ENCODE measurements at regions not wholly inside any gene's neighbourhood (a gene's known extent, or its start where the extent isn't known, plus 50 kb on each side); places are given as distances from the start of the nearest gene placed in this dataset.
A peak's percentile ranks its signal among the peaks of the same experiment; 100 is the strongest.

- TF ChIP-seq POLR2AphosphoS5 (IDR thresholded peaks at IDR 0.05) = peak; percentile 33 to 40
- no peak for TF ChIP-seq POLR2A (IDR thresholded peaks at IDR 0.05; ENCODE audit: low read depth)
- no peak for DNase-seq (ENCODE audit: extremely low spot score)
- intact Hi-C loops (cut with DNase I) = no loop called here
- H3K27me3 ChIP-seq = no peaks in the 10 kb centered on the region
- 71% methylated on average over 7 of the region's 9 CpGs for WGBS
- peak overlapping the region in 2 of 4 donors; percentile 17 to 18 for H3K27ac ChIP-seq (replicated peaks in 1 of 4)
- peaks cover 6 to 21% (median 7%) of the 10 kb centered on the region in 4 donors for H3K4me1 ChIP-seq
- H3K4me3 ChIP-seq = no peak overlapping the region
- no peaks in the 10 kb centered on the region for H3K9me3 ChIP-seq
- no peaks in the 10 kb centered on the region for H3K36me3 ChIP-seq
Measured at GRCh38 chr2:204321910-204322751, 223.1 kb upstream of the PARD3B start.

GRCh38 chr2:204325468-204325867, 219.8 kb upstream of the PARD3B start:
- DNase-seq (ENCODE audit: extremely low spot score) = no peak
- peak overlapping the region in 1 of 4 donors; percentile 4 for H3K4me3 ChIP-seq
- no peaks in the 10 kb centered on the region for H3K9me3 ChIP-seq
- no peak overlapping the region for H3K27ac ChIP-seq (replicated peaks in 1 of 4)
- TF ChIP-seq POLR2A (IDR thresholded peaks at IDR 0.05; ENCODE audit: low read depth) = no peak
- peak; percentile 87 to 92 (median 90) for TF ChIP-seq CTCF (IDR thresholded peaks at IDR 0.05)
- H3K36me3 ChIP-seq = no peaks in the 10 kb centered on the region
- intact Hi-C loops (cut with DNase I) = loop anchor here (5.0 kb wide), 1 partner anchor 1352 kb away; no protein-coding TSS in a partner anchor
- peaks cover 6 to 21% (median 7%) of the 10 kb centered on the region in 4 donors for H3K4me1 ChIP-seq
- no peaks in the 10 kb centered on the region for H3K27me3 ChIP-seq
- 14% methylated on average over 7 of the region's 7 CpGs for WGBS

GRCh38 chr2:204328373-204328772, 216.9 kb upstream of the PARD3B start:
- Histone ChIP-seq H3K27me3 (no peaks in the 10 kb centered on the region), H3K36me3 (no peaks in the 10 kb centered on the region), H3K27ac (replicated peaks in 1 of 4) (no peak overlapping the region), H3K4me3 (no peak overlapping the region), H3K4me1 (peaks cover 0 to 11% (median 6%) of the 10 kb centered on the region in 4 donors), H3K9me3 (no peaks in the 10 kb centered on the region)
- 89% methylated on average over 7 of the region's 7 CpGs for WGBS
- no peak for TF ChIP-seq POLR2AphosphoS5 (IDR thresholded peaks at IDR 0.05)
- TF ChIP-seq POLR2A (IDR thresholded peaks at IDR 0.05; ENCODE audit: low read depth) = no peak
- no peak for TF ChIP-seq CTCF (IDR thresholded peaks at IDR 0.05)
- TF ChIP-seq EP300 (IDR thresholded peaks at IDR 0.05) = no peak
- intact Hi-C loops (cut with DNase I) = loop anchor here (5.0 kb wide), 1 partner anchor 1349 kb away; no protein-coding TSS in a partner anchor
- no peak for DNase-seq (ENCODE audit: extremely low spot score)

- H3K9me3 ChIP-seq = no peaks in the 10 kb centered on the region
- no peak for TF ChIP-seq EP300 (IDR thresholded peaks at IDR 0.05)
- TF ChIP-seq POLR2A (IDR thresholded peaks at IDR 0.05; ENCODE audit: low read depth) = no peak
- TF ChIP-seq CTCF (IDR thresholded peaks at IDR 0.05) = no peak
- TF ChIP-seq POLR2AphosphoS5 (IDR thresholded peaks at IDR 0.05) = no peak
- H3K27ac ChIP-seq (replicated peaks in 1 of 4) = no peak overlapping the region
- DNase-seq (ENCODE audit: extremely low spot score) = no peak
- H3K27me3 ChIP-seq = no peaks in the 10 kb centered on the region
- no peaks in the 10 kb centered on the region for H3K36me3 ChIP-seq
- 100% methylated on average over 6 of the region's 6 CpGs for WGBS
- intact Hi-C loops (cut with DNase I) = loop anchor here (5.0 kb wide), 1 partner anchor 1348 kb away; no protein-coding TSS in a partner anchor
- no peak overlapping the region for H3K4me3 ChIP-seq
- H3K4me1 ChIP-seq = peaks cover 0 to 11% (median 6%) of the 10 kb centered on the region in 4 donors
Measured at GRCh38 chr2:204329016-204329415, 216.3 kb upstream of the PARD3B start.

GRCh38 chr2:204329532-204329931, 215.7 kb upstream of the PARD3B start:
- Histone ChIP-seq H3K27ac (replicated peaks in 1 of 4) (no peak overlapping the region), H3K4me3 (no peak overlapping the region), H3K36me3 (no peaks in the 10 kb centered on the region), H3K4me1 (peaks cover 0 to 11% (median 6%) of the 10 kb centered on the region in 4 donors), H3K9me3 (no peaks in the 10 kb centered on the region), H3K27me3 (no peaks in the 10 kb centered on the region)
- DNase-seq (ENCODE audit: extremely low spot score) = no peak
- intact Hi-C loops (cut with DNase I) = loop anchor here (5.0 kb wide), 1 partner anchor 1348 kb away; no protein-coding TSS in a partner anchor
- 97% methylated on average over 4 of the region's 4 CpGs for WGBS
- TF ChIP-seq CTCF (IDR thresholded peaks at IDR 0.05) (no peak), POLR2A (IDR thresholded peaks at IDR 0.05; ENCODE audit: low read depth) (no peak), EP300 (IDR thresholded peaks at IDR 0.05) (no peak), POLR2AphosphoS5 (IDR thresholded peaks at IDR 0.05) (no peak)

Data from esophagus muscularis mucosa (tissue), 4 donors.